GM21576 (cell line): ENCODE measurements at regions not wholly inside any gene's neighbourhood (a gene's known extent, or its start where the extent isn't known, plus 50 kb on each side); places are given as distances from the start of the nearest gene placed in this dataset.

Experiments used
- ATAC-seq: cut with Tn5 transposase; IDR thresholded peaks from one replicate; pipeline ENCODE4 v1.9.1; 2021; ENCODE audit warnings: mild to moderate bottlenecking, moderate library complexity; ENCODE audit not compliant: unreplicated experiment

DNA sequence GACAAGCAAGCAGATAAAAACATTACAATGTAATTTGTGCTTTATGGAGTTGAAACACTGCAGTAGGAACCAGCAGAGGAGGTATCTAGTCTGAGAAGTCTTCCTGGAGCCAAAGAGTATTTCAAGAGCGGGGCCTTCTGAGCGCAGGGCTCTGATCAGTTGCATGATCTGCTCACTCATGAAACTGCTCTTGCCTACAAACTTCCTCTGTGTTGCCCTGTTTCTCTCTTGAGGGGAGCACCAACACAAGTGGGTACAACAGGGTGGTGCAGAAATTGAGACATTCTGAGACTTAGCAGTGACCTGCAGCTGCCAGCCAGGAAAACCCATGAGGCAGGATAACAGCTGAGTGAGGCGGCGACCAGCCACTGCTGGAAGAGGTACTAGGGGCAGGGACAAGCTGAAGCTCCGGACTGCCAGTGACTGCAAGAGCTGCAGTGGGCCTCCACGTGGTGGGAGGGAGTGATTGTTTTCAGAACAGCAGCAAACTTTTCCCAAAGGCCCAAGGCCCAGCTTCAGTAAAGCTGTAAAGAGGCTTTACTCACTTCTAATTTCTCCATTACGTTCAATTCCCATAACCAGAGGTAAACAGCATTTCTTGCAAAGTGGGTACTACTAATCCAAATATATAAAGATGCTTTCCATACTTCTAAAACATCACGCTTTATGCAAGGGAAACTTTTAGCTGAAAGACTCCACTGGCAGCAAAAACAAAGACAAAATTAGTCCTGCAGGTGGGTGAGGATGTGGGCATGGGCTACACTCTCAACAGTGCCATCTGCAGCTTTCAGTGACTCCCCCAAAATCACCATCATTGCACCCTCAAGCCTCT lies 69.0 kb upstream of the LPP start:
- ATAC-seq = no peak

GRCh38 chr3:188085584-188086560 lies 68.1 kb upstream of the LPP start:
- ATAC-seq = no peak

DNA sequence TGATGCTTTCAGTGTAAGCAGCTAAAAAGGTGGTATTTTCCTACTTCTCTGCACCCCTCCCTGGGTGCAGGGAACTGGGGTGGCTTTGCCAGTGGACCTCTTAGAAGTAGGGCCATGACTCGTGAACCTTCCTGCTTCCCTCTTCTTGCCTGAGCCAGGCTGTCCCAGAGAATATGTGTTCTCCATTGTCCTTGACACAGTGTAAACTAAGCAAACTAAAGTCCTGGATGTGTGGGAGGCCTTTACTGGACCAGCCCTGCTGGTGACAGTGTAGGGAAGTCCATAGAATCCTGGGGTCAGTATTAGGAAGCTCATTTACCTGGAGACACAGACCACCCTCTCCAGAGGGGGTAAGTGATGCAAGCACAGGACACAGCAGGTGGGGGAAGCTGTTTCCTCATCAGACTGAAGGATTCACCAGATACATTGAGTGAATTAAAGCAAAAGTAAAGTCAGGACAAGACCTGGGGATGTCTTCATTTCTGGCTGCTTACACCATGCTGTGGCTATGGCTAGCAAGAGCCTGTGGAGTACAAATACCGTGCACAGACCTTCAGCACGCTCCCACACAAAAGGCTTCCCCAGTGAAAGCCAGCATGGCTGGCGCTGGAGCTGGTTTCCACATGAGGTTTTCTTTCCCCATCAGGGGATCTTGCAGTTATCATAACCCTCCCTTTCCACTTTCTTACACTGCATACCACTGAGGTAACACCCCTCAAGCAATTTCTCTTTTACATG lies 64.8 kb upstream of the LPP start:
- ATAC-seq = no peak

DNA sequence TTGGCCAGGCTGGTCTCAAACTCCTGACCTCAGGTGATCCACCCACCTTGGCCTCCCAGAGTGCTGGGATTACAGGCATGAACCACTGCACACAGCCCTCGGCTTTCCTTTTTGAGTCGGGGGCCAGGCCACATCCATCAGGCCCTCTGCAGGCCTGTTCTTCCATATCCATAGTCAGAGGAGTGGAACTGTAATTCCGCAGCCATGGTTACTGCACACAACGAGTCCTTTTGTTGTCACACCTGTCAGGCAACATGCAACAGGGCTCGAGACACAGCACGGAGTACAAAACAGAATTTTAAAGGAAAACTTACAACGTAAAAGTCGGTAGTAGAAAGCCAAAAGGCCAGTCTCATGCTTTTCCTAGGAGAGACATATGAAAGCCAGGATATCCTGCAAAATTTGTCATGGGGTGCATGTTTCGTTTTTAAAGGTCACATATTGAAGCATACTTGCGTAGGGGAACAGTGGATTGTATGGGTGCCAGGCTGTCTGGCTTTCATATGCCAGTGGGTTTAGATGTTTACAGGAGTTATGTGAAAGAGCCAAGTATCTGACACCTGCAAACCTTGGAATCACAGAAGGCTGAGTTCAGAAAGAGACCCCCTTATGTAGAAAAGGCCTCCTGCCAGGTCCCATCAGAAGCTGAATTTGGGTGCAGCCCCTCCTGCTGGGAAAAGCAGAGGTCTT lies 63.2 kb upstream of the LPP start:
- no peak for ATAC-seq

- no peak for ATAC-seq
Measured at GRCh38 chr3:188091746-188092145, 62.2 kb upstream of the LPP start.

DNA sequence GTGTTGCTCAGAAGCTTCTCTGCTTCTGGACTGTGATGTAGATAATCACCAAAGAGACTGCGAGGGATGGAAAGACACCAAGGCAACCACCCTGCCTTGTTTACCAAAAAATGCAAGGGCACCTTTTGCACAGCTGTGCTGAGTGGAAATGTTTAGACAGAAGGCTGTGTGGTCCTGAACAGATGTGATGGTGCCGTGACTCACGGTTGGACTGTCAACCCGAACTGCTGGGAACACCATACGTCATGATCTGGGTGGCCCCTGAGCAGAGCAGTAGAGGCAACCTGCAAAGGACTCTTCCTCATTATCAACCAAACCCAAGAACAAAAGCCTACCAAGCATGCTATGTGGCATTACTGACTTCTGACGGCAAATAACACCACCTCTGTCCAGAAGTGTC lies 61.3 kb upstream of the LPP start:
- no peak for ATAC-seq

- ATAC-seq = no peak
Measured at GRCh38 chr3:188095431-188095830, 58.5 kb upstream of the LPP start.

- no peak for ATAC-seq
Measured at GRCh38 chr3:188097791-188098190, 56.2 kb upstream of the LPP start.

- no peak for ATAC-seq
Measured at GRCh38 chr3:188099907-188100306, 54.0 kb upstream of the LPP start.

DNA sequence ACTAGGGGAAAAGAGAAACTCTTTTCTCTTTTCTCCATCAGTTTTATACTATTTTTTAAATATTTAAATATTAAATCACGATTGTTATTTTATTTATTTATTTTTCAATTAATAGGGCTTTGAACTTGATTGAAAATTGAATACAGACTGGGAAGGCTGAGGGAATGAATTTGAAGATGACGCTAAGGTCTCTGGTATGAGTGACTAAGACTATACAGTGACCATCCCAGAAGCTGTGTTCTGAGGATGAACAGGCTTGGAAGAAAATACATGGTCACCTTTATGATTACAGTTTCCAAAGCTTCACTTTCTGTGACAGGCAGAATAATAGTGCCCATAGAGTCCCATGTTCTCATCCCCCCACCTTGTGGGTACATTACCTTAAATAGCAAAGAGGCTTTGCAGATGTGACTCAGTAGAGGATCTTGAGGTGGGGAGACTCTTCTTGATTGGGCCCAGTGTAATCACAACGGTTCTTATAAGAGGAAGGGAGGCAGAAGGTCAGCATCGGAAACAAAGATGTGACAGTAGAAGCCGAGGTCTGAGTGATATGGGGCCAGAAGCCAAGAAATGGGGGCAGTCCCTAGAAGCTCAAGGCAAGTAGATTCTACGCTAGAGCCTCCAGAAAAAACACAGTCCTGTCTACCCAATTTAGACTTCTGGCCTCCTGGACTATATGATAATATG lies 51.0 kb upstream of the LPP start:
- no peak for ATAC-seq

DNA sequence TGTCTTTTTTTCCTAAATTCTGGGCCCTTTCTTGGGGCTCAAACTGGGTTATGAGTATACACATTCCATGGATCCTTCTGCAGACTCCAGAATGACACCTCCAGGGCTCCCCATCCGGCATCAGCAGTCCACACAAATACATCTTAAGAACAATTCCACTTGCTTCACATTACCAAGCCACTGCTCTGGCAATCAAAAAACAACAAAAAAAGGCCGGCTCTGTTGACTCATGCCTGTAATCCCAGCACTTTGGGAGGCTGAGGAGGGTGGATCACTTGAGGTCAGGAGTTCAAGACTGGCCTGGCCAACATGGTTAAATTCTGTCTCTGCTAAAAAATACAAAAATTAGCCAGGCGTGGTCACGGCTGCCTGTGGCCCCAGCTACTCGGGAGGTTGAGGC lies 49.9 kb upstream of the LPP start:
- ATAC-seq = no peak
